Left lung (tissue), 4 donors: ENCODE measurements at regions not wholly inside any gene's neighbourhood (a gene's known extent, or its start where the extent isn't known, plus 50 kb on each side); places are given as distances from the start of the nearest gene placed in this dataset.

Experiments
- ATAC-seq: fragments of 200-7000 bp; cut with Tn5 transposase; one replicate; pipeline ENCODE4 v1.9.1; 2020; ENCODE audit warnings: moderate library complexity
- DNase-seq, 4 donors: peaks; one replicate each; pipeline ENCODE4 v3.0.0-alpha.2; 2013 to 2020
- H3K27ac ChIP-seq, 2 donors: fragments of 200-600 bp; sonication (generic) in 1 of 2; one replicate each; pipeline versions ENCODE4 v1.5.0 to v1.8.0; 2020 to 2021
- H3K27me3 ChIP-seq, 2 donors: fragments of 200-600 bp; sonication (generic) in 1 of 2; one replicate each; pipeline versions ENCODE4 v1.5.0 to v1.8.0; 2020 to 2021
- H3K36me3 ChIP-seq, 2 donors: fragments of 200-600 bp; sonication (generic) in 1 of 2; one replicate each; pipeline versions ENCODE4 v1.5.0 to v1.8.0; 2020 to 2021
- H3K4me1 ChIP-seq, 2 donors: fragments of 200-600 bp; one replicate each; pipeline ENCODE4 v1.8.0; 2021
- H3K4me3 ChIP-seq, 2 donors: fragments of 200-600 bp; sonication (generic) in 1 of 2; one replicate each; pipeline versions ENCODE4 v1.5.0 to v1.8.0; 2020 to 2021; ENCODE audit warnings: mild to moderate bottlenecking in 1 of 2
- H3K9me3 ChIP-seq, 2 donors: fragments of 200-600 bp; sonication (generic) in 1 of 2; one replicate each; pipeline versions ENCODE4 v1.5.0 to v1.8.0; 2020 to 2021
- intact Hi-C, 2 donors: fragments of 100-400 bp; cut with DNase I; formaldehyde crosslinking; loops; one replicate each; pipeline versions ENCODE4 v1.11.2 to v1.14.2; 2022
- TF ChIP-seq, protein P1 (sequence below), 2 donors: fragments of 200-600 bp; sonication (generic) in 1 of 2; IDR thresholded peaks; one replicate each; pipeline versions ENCODE4 v1.5.0 to v1.8.0; 2021; ENCODE audit warnings: antibody characterized with exemption in 2 of 2
- donor health status: DM: no; HTN: yes; CAD: no.
- donor health status: DM: no; HTN: no; CAD: no.

DNA sequence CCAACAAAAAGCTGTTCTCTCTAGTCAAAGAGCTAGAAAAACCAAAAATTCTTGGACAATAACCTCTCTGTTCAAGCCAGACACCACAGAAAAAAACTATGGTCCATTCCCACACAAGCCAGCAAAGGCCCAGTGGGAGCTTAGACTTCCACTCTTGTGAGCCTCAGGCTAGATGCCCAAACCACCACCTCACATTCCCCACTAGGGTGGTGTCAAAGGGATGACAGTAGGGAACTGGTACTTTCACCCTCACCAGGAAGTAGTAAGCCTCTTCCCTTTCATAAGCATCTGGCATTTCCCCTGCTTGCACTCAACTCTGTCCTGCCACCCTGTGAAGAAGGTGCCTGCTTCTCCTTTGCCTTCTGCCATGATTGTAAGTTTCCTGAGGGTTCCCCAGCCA lies 58.4 kb upstream of the RNF217 start:
- intact Hi-C loops: no loop called here

DNA sequence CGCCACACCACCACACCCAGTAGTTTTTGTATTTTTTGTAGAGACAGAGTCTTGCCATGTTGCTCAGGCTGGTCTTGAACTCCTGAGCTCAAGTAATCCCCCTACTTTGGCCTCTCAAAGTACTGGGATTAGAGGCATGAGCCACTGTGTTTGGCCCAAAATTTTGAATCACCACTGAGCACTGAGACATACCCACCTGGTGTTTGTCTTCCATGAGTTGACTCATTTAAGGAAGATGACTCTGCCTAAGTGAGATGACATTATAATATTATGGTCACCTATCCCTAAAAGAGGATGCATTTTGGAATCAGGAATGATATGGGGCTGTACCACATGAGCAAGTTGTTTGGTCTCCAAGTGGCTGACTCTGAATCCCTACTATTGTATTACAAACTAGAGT lies 54.6 kb upstream of the RNF217 start:
- DNase-seq: no peak
- Histone ChIP-seq H3K36me3 (no peaks in the 10 kb centered on the region), H3K9me3 (no peaks in the 10 kb centered on the region), H3K4me1 (no peaks in the 10 kb centered on the region), H3K27ac (no peak overlapping the region), H3K27me3 (no peaks in the 10 kb centered on the region), H3K4me3 (no peak overlapping the region)
- intact Hi-C loops: no loop called here
- ATAC-seq: no peak
- TF ChIP-seq, protein P1, sequence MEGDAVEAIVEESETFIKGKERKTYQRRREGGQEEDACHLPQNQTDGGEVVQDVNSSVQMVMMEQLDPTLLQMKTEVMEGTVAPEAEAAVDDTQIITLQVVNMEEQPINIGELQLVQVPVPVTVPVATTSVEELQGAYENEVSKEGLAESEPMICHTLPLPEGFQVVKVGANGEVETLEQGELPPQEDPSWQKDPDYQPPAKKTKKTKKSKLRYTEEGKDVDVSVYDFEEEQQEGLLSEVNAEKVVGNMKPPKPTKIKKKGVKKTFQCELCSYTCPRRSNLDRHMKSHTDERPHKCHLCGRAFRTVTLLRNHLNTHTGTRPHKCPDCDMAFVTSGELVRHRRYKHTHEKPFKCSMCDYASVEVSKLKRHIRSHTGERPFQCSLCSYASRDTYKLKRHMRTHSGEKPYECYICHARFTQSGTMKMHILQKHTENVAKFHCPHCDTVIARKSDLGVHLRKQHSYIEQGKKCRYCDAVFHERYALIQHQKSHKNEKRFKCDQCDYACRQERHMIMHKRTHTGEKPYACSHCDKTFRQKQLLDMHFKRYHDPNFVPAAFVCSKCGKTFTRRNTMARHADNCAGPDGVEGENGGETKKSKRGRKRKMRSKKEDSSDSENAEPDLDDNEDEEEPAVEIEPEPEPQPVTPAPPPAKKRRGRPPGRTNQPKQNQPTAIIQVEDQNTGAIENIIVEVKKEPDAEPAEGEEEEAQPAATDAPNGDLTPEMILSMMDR (IDR thresholded peaks at IDR 0.05): no peak

More for the DNA sequence above, 58.4 kb upstream of the RNF217 start:
- no peak overlapping the region for H3K4me3 ChIP-seq
- H3K9me3 ChIP-seq: no peaks in the 10 kb centered on the region
- TF ChIP-seq, protein P1 (IDR thresholded peaks at IDR 0.05): no peak
- no peaks in the 10 kb centered on the region for H3K27me3 ChIP-seq
- DNase-seq (no peak), ATAC-seq (no peak)
- H3K4me1 ChIP-seq: no peaks in the 10 kb centered on the region
- no peak overlapping the region for H3K27ac ChIP-seq
- H3K36me3 ChIP-seq: no peaks in the 10 kb centered on the region
